ENCODE measurements at regions not wholly inside any gene's neighbourhood (a gene's known extent, or its start where the extent isn't known, plus 50 kb on each side); places are given as distances from the start of the nearest gene placed in this dataset.
A peak's percentile ranks its signal among the peaks of the same experiment; 100 is the strongest.

DNA sequence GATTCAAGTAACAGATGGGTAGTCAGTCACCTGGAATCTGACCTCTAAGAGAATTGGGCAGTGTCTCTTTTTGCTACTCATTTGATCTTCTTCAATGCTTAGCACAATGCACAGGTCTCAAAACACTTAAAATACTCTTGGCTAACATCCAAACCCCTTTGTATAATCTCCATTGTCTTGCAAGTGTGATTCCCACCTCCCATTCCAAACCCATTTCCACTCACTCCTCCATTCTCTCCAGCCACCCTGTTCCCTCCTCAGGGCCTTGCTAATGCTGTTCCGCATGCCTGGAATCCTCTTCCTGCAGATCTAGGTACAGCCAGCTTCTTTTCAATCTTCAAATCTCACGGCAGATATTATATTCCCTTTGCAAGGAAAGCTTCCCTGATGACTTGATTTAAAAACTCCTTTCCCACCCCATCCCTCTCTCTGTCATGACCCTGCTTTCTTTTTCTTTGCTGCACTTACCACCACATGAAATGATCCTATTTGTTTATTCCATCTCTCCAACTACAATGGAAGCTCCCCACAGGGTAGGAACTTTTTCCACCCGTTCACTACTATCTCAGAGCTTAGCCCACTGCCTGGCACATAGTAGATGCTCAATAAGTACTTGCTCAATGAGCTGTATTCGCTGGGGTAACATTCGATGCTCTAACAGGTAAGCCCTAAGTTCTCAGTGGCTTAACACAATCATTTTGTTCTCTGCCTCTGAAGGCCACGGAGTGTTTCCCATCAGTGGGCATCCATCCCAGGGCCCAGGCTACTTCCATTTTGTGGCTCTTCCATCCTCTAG is 121.7 kb downstream of the MN1 start:
- DNase-seq = no peak

DNA sequence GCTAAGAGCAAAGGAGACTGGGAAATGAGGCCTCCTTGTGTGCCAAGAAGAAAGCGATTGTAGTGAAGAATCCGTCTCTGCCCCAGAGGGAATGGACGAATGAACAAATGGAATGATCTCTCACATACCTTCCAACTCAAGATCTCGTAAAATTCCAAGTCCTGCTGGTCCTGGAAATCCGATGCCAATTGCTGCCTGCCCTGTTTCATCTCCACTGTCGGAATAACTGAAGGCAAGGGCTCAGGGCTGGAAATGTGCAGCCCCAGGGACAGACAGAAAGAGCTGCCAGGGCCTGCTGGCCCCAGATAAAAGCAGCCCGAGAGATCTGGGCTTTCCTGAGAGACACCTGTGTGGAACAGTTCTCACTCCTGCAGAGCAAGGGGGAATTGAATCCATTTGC is 120.9 kb downstream of the MN1 start:
- no peak for DNase-seq

DNA sequence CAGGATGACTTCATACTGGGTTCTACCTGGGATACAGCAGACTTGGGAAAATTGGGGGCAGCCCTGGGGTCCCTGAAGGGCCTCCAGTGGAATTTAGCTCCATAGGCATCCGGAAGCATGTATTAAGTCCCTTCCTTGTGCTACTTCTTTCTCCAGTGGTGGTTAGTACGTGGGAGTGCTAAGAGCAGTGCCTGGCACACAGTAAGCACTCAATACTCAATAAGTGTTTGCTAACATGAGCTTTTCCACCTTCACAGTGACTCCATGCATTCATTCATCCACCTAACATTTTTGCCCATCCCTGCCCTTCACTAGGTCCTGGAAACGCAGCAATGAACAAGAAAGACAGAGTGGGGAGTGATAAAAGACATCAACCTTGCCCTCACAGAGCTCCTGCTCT is 120.5 kb downstream of the MN1 start:
- DNase-seq = no peak

DNA sequence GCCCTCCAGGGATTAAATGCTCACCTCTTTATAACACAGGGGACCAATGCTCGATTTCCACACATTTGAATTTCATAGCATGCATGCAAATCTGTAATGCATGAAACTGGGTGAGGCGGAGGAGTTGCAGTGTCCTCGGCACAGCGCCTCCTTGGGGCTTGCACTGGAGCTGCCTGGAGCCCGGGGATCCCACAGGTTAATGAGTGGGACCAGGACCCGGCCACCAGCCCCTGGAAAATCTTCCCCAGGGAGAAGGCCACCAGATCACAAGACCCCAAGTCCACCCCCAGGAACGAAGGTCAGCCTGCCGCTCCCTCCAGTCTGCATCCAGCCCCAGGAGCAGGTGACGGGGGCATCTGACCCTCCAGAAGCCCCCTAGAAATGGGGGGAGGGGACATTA is 119.1 kb downstream of the MN1 start:
- DNase-seq = no peak

GRCh38 chr22:27684901-27685300 is 116.7 kb downstream of the MN1 start:
- DNase-seq = no peak

- DNase-seq = no peak
Observed at GRCh38 chr22:27685515-27685914, 116.0 kb downstream of the MN1 start.

- DNase-seq = no peak
Observed at GRCh38 chr22:27685970-27686369, 115.6 kb downstream of the MN1 start.

DNA sequence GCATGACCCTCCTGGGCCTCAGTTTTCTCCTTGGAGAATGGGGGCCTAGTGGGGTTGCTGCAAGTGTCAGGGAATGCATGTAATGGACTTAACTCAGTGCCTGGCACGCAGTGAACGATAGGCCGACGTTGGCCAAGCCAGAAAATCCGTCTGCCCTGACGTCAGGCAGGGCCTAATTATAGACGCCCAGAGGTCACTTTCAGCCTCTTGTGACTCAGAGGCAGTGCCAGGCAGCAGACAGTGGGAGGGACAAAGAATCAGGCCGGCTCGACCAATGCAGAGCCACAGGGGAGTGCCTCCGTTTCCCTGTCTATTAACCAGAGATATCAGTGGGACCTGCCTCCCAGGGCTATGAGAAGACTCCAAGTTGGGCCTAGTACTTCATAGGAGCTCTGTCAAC is 115.0 kb downstream of the MN1 start:
- no peak for DNase-seq

GRCh38 chr22:27687984-27688545 is 113.5 kb downstream of the MN1 start:
- no peak for DNase-seq

DNA sequence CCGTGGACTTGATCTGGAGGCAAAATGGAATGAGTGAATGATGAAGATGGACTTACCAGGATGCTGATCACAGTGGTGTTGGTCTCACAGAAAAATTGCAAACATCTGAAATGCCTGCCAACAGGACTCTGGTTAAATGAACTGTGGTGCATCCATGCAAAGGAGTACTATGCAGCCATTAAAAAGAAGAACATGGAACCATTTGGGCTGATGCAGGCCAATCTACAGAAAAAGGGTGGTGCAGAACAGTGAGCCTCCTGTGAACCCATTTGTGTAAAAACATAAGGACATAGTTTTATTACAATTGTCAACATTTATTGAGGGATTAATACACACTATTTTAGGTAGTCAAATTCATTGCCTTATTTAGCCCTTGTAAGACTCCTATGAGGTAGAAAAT is 111.9 kb downstream of the MN1 start:
- no peak for DNase-seq

DNA sequence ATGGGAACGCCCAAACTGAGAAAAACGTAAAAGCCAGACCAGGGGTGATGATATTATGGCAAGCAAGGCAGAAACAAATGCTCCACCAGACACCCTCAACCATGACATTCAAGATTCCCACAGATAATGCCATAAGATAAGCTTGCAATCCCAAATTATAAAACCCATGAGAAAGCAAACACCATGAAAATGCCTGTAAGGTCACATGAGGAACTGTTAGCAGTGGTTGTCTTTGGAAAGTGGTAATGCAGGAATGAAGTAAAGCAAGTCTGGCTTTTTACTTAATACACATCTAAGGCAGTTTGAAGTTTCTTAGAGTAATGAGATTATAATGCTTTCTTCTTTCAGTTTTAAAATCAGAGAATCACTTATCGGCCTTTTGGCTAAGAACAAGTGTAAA is 111.0 kb downstream of the MN1 start:
- DNase-seq = no peak

DNA sequence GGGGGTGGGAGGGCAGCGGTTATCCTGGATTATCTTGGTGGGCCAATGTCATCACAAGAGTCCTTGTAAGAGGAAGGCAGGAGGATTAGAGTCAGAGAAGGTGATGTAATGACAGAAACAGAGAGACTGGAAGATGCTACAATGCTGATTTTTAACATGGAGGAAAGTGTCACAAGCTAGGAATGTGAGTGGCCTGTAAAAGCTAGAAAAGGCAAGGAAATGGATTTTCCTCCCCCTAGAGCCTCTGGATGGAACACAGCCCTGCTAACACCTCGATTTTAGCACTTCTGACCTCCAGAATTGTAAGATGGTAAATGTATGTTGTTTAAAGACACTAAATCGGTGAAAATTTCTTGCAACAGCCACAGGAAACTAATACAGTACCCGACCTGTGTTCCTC is 109.3 kb downstream of the MN1 start:
- no peak for DNase-seq

DNA sequence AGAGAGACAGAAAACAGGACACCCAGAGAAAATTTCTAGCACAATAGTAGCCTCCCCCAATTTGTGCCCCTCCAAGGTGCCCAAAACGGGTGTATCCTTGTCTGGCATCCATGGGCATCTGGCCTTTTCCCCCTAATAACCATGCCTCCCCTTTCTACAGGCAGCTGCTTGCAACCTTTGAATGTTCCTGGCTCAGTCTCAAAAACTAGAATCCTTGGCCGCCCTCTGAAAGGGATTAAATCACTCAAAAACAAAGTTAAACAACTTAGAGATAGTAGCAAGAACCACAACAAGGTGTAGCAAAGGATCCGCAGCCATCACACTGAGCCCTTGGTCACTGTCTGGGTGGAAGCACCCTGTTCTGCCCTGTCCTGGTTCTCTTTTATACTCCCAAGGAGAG is 105.6 kb downstream of the MN1 start:
- DNase-seq = peak; percentile 46

GRCh38 chr22:27697888-27698287 is 103.7 kb downstream of the MN1 start:
- no peak for DNase-seq

All from hindlimb muscle (tissue), 1 donor.